Stimulated activated CD8-positive, alpha-beta memory T cell treated with anti-CD3 and anti-CD28 coated beads, Interleukin-2, amount 100 ng/mL, for 48 hours (primary cell): ENCODE measurements at regions not wholly inside any gene's neighbourhood (a gene's known extent, or its start where the extent isn't known, plus 50 kb on each side); places are given as distances from the start of the nearest gene placed in this dataset.

ENCODE experiments used
- DNase-seq, 2 donors: peaks; one replicate each; pipeline ENCODE4 v3.0.0-alpha.2; 2020; ENCODE audit warnings: low read depth in 2 of 2

DNA sequence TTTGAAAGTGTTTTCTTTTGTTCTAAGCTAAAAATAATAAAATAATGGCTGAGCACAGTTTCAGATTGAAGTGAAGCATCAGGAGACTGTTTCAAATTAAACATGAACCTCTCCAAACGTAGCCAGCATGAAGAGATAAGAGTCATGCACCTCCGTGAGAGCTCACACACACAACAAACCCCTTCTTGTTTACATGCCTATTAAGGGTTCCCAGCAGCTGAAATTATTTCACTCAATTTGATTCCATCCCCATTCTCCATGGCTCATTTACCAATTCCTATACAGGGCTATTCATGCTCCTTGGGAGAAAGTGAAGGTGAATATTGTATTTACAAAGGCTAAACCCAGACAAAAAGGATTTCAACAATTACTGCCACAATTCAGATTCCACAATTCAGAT lies 954.1 kb upstream of the INTU start:
- DNase-seq: no peak

DNA sequence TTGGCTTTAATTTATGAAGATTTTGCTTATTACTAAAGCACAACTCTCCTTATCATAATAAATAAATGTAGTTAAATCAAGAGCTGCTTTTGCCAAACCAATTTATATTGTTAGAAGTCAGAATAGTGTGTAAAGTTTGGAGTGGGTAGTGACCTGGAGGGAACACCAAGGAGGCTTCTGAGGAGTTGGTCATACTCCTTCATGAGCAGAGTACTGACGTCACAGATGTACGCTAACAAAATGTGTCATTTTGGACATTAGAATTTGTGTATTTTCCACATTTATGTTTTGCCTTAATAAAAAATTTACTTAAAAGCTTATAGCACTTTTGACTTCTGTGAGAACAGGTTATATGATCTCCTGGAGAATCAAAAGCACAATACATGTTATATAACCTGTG lies 953.5 kb upstream of the INTU start:
- no peak for DNase-seq

DNA sequence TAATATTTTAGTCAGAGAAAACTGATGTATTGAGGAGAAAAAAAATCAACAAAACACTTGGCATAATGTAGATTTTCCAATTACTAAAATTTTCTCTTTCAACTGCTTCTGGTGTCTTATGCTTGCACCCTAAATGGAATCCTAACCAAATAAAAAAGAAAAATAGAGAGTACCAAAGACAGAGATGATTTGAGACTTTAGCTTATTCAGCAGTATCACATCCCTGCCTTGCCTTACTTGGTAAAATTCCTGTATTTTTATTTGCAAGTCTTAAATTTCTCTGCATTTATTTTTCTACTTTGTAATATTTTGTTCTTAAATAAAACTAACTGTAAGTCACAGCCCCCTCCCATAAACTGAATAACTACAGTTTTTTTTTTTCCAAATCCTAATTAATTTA lies 950.5 kb upstream of the INTU start:
- DNase-seq: no peak

DNA sequence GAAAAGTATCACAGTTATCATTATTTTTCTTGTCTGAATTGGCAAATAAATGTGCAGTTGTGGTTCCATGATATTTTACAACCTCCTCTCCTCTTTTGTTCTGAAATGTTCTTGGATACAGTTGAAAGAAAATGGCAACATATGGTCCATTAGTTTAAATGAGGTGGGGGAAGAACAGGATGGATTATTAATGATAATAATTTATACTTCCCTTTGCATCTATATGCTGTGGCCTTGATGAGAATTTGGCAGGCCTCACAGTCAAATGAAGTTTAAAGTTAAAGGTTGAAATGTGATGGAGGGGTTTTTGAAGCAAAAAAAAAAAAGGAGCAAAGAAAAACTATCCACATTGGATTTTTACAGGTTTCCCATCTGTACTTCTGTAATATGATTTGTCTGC lies 946.3 kb upstream of the INTU start:
- DNase-seq: no peak

DNA sequence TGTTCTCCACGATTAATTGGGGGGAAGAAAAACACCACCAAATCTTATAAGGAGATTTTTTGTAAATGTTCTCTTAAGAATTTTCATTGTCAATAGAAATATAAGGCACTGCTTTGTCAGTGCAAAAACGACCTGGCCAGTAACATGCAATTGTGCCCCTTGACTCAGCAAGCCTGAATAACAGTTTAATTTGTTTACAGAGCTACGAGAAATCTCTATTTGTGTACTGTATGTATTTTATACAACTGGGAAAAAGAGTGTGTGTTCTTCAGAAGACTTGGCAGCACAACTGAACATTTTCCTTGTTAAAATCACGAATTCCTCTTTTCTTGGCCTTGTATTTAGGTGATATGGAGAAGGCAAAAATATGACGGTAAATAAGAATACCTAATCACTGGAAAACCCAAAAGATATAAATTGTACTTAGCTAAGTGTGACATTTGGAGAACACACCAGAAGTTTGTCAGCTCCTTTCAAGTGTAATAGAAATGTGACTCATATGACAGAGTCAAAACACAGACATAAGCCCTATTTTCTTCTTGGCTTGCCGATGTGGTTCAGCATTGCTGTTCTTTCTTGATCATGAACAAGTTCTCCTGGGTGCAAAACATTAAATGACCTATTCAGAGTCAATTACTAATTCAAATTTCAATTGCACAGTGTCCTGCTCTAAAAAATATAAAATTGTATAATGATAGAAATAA lies 945.0 kb upstream of the INTU start:
- no peak for DNase-seq

DNA sequence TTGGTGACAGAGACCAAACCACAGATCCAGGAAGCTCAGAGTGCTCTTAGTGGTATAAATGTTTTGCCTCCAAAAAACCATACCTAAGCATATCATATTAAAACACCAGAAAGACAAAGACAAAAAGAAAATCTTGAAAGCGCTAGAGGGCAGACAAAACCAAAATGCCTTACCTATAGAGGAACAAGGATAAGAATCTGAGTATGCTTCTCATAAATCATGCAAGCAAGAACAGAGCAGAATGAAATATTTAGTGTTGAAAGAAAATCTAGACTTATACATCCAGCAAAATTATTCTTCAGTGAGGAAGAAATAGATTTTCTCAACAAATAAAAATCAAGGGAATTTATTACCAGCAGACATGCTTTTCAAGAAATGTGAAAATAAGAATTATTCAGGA lies 941.0 kb upstream of the INTU start:
- DNase-seq: no peak

DNA sequence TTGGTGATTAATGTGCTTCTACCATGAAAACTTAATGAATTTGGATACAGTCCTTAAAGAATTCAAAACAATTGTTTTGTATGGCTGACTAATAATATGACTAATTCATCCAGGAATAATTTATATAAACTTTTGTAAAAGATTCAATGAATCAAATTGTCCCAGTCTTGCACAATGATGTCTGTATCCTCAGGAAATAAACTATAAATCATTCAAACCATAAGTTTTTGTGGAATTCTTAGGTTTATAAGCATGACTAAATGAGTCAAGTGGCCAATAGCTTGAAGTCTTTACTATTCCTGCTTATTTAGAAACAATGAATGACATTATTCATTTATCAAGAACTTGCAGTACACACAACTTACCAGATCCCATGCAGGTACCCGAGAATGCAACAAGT lies 935.0 kb upstream of the INTU start:
- DNase-seq: no peak

DNA sequence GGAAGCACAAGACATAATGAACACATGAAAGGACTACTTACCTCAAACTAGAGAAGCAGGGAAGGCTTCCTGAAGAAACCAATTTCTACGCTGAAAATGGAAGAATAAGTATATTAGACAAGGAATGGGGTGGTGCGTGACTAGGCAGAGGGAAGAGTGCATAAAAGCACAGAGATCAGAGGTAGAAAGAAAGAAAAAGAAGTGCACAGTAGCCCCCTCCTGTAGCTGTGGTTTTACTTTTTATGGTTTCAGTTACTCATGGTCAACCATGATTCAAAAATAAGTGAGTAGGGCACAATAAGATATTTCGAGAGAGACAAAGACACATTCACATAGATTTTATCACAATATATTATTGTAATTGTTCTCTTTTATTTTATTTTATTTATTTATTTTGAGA lies 934.5 kb upstream of the INTU start:
- no peak for DNase-seq

DNA sequence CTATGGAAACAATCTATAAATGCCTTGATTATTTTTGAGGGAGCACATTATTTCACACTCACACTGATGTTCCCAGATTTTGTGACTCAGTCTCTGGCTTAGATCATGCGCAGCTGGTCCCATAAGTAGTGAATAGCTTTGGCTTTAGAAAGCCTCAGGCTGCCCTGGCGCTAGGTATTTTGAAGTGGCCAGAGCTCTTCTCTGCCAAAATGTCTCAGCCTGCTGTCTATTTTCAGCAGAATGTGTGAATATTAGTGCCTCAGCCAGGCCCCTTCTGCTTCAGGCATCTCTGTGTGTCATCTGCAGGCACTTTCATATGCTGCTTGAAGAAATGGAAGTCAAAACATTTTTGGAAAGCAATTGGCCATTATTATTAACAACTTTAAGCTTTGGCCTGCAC lies 931.0 kb upstream of the INTU start:
- no peak for DNase-seq

DNA sequence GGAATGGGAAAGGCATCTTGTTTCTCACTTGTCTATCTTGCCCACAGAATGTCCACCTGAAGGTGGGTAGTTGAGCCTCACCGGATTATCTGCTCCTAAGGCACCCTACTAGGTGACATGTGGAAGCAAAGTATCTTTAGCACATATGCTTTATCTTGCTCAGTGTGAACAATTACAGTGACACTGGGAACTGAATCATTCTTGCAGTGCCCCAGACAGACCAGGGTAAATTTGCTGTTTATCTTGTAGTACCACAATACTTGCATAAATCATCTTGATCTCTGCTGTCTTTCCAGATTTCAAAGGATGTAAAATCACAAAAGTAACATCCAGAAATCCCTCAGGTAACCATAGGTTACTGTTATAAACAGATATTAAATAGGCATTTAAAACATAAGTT lies 930.0 kb upstream of the INTU start:
- DNase-seq: no peak

DNA sequence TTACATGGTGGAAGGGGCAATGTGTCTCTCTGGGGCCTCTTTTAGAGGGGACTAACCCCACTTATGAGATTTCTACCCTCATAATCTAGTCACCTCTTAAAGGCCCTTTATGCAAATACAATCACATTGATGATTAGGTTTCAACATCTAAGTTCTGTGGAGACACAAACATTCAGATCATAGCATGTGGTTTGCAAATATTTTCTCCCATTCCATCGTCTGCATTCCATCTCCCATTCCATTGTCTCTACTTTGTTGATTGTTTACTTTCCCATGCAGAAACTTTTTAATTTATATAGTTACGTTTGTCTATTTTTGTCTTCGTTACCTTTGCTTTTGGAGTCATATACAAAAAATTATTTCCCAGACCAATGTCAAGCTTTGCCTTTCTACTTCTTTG lies 927.5 kb upstream of the INTU start:
- DNase-seq: no peak

DNA sequence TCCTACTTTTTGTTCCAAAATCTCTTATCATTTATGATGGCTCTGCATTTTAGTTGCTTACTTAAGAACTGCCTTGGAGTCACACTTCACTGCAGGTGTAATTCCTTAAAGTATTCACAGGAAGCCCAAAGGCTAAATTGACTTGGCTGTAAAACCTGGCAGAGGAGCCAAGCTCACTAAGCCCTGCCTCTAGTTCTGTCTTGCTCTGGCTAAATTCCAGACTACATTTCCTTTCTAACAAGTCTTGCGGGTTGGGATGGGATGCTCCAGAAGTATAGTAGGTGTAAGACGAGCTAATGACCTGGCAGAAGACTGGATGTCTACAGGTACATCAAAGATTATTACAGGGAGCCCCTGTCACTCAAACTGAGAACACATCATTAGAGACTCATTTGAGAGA lies 924.0 kb upstream of the INTU start:
- no peak for DNase-seq

DNA sequence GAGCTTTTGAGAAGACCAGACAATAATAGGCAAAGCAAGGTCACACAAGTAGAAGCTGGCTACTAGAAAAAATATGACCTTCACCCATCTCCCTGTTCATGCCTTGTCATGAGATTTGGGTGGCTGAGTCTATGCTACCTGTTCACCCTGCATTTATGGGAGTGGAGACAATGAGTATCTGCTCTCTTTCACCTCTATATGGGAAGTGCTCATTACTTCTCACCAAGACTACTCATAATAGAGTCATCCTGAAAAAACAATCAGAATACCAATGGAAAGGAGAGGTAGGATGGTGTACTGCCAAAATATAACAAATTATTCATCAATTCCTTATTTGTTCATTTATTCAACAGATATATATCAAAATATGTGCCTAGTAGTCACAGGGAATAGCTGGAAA lies 921.8 kb upstream of the INTU start:
- DNase-seq: no peak

DNA sequence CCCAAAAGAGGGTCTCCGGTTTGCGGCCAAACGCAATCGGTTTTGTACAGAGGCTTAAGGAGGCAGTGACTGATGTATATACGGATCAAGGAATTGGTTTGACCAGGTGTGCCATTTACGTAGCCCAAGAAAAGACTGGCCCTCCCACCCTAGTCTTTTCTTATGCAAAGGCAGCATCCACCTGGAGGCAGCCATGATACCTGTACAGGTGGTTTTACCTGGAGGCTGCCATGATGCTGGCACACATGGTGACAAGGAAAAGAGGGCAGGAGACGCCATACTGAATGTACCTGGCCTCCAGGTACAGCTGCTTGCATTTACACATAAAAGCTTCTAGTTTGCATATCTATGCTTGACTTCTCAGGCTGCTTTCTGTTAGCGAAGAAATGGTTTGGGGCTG lies 917.7 kb upstream of the INTU start:
- DNase-seq: no peak

DNA sequence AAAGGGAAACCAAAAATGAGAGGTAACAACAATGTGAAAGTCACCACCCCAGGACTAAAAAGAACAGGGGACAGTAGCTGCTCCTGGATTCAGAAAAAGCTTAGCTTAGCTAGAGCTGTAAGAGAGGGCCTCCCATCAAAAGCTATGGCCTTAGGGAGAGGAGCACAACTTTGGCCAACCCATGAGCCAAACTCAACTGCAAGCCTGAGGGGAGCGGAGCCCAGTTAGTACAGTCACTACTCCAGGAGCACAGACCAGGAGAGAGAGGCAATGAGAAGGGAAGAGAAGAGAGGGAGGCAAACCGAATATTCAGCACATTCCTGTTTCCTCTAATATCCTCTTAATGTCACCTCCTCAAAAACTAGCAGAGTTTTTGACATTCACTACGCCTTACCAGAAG lies 917.1 kb upstream of the INTU start:
- no peak for DNase-seq

DNA sequence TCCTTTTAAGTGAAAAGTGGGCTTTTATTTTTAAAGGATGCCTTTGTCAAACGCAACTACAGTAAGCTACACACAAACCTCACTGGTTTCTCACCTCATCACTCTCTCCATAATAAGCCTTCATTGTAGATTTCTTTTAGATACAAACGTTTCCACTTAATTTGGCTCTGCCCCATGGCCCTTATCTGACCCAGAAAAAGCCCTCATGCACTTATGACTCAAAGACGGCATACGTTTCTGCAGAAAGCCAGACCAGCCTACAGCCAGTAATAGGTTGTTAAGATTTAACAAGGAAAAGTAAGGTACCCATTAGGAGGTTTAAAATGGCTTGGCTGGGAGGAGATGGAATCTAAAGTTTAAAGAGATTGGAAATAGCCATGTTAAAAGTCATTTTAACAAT lies 914.6 kb upstream of the INTU start:
- DNase-seq: no peak

DNA sequence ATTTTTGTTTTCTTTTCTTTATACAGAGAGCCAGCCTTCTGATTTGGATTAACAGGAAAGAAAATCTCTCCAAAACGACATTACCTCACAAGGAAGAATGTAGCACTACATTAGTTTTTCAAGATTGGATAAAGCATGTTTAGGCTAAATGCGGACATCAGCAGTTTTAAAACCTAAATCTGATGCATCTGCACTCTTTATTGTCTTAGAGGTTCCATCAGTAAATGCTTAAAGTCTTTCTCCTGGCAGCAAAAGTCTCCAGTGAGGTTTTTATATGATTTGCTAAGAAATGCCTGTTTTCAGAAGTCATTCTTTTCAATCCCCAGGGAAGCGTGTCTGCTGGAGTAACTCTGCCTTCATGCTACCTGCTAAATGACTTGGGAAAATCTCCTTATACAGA lies 912.9 kb upstream of the INTU start:
- DNase-seq: no peak

DNA sequence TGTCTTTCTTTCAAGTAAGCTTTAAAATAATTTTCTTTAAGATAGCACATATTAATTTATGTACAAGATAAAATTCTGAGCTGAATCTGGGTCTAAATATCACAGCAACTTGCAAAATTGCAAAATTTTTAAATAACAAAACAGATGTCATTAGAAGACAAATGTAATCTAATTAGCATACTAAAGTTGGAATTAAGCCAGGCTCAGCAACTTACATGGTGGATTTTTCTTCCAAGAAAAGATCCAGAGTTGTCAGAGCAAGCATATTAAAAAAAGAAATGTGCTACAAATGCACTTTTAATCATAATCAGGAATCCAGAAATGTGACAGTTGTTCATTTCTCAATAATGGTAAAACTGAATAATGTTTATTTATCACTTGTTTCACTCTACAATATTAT lies 906.9 kb upstream of the INTU start:
- DNase-seq: no peak

DNA sequence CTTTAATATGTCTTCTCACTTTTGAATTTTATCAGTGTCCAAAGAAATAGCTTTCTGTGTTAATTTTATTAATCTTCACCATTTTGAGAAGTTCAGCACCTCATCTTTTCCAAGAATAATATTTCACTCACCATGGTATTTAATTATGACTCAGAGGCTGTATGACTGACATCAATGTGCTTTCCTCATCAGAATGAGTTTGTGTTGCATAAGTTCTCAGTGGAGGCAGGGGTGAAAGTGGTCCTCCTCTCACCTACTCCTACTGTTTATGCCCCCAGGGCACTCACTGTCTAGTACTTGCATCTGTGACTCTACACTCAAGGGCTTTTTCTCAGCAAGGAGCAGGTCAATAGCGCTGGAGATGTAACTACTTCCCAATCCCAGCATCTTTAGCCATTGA lies 905.3 kb upstream of the INTU start:
- no peak for DNase-seq

DNA sequence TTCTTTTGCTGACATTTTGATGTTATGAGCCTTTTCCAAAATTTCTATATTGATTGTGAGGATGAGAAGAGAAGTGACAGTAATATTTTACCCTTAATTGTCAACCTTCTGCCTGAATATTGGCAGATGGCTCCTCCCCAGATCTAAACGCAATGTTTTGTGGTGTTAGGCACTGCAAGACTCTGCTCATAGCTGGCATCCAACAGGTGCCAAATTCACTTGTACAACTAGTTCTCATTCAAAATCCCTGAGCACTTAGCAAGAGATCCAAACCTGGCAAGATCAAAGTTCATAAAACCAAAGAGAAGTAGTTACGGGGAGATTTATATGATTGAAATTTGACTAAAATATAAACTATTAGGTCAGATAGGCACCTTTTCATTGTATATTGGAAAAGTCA lies 901.7 kb upstream of the INTU start:
- DNase-seq: no peak

DNA sequence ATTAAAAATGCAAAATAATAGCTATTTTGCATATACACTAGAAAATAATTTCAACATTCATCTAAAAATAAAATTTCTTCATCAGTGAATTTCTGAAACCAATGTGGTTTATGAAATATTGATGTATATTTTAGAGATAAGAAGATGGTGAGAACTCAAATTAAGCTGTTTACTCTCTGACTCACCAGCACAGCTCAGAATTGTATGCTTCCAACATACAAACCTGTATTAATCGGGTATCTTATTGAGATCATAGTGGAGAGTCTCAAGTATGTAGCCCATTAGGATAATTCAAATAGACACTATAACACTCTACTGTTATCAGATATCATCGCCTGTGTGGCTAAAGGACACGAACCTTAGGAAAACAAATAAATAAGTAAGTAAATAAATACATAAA lies 899.5 kb upstream of the INTU start:
- no peak for DNase-seq

DNA sequence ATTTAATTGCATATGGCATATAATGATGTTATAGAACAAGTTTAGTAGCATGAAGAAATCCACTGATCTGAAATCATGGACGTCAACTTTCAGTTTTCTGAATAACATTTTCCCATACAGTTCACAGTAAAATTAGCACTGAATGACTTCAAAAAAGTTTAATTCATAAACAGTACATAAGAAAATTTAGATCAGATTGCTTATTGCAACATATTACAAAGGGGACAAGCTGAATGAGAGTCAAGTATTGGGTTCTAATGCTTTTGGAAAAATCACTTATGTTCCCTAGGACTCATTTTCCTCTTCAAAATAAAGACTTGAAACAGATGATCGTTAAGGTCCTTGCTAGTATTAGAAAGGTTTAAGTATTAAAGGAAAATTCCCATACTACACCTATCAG lies 898.3 kb upstream of the INTU start:
- no peak for DNase-seq

DNA sequence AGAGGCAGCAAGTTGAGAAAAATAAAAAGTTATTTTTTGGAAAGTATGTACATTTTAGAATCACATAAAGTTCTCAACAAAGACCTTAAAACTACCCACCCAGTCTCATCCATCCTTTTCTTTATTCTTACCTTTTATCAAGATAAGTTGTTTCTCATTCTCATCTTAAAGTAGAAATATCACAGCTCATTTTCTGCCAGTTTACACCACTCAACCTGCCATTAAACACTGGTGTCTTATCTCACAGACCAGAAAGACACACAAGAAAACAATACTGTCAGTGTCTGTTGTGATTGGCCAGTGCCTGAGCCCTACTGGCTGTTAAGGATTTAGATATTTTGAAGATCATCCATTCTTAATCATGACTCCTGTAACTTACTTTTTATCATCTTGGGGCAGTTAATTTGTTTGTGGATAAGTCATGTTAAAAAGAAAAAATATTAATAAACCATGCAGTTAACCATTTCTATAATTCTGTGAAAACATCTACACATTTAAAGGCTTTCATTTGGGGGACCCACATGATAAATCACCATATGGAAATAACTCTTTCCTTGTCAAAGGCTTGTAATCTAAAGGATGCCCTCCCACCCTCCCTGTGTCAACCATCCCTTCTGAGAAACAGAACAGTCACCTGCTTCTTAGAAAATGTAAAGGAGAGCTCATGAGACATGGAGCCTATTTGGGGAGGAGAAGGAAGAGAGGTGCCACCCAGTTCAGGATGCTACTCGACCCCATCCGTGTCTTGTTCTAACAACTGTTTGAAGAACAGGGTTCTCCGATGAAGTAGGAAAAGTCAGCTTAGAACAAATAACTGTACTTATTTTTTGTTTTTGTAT lies 897.2 kb upstream of the INTU start:
- no peak for DNase-seq

DNA sequence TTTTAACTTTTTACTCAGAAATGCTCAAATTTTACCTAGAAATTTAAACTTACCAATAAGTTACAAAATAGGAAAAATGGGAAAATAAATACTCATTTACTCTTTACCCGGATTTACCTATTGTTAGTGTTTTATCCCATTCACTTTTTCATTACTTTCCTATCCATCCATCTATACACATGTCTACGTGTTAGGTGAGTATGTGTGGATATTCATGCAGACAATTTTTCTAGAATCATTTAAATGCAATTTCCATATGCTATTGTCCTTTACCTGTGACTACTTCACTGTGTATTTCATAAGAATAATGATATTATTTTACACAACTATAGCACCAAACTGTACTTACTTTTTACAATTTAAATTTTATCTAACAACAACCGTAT lies 896.6 kb upstream of the INTU start:
- DNase-seq: no peak
